ENCODE measurements at regions not wholly inside any gene's neighbourhood (a gene's known extent, or its start where the extent isn't known, plus 50 kb on each side); places are given as distances from the start of the nearest gene placed in this dataset.

- no peaks in the 10 kb centered on the region for H3K36me3 ChIP-seq (ENCODE audit: control insufficient read depth in 1 of 2, insufficient read depth in 2 of 2, low read length in 2 of 2)
- H4K8ac ChIP-seq (ENCODE audit: low read depth, low read length) = no peak overlapping the region
- H4K12ac ChIP-seq (ENCODE audit: low read depth, low read length) = no peak overlapping the region
- H3K4ac ChIP-seq (ENCODE audit: low read depth, low read length) = no peak overlapping the region
- H3K4me1 ChIP-seq (ENCODE audit: control insufficient read depth in 1 of 2, insufficient read depth in 2 of 2, low read length in 2 of 2) = no peaks in the 10 kb centered on the region
- no peak overlapping the region for H3K18ac ChIP-seq (ENCODE audit: low read length)
- H2BK12ac ChIP-seq (ENCODE audit: low read length) = no peak overlapping the region
- no CpG with 5 or more reads among the region's 2 CpGs for WGBS (ENCODE audit: extremely low coverage, insufficient coverage, insufficient read length)
- H3K23ac ChIP-seq (ENCODE audit: low read length) = no peak overlapping the region
- no peak overlapping the region for H4K91ac ChIP-seq (ENCODE audit: low read depth, low read length)
- H3K9ac ChIP-seq (ENCODE audit: low read length) = no peak overlapping the region
- H3K9me3 ChIP-seq (ENCODE audit: insufficient read depth, low read depth, low read length) = peaks cover 5% of the 10 kb centered on the region
- H3K4me2 ChIP-seq (ENCODE audit: low read length) = no peak overlapping the region
- H2BK5ac ChIP-seq (ENCODE audit: low read depth, low read length, poor library complexity) = no peak overlapping the region
- H3K79me1 ChIP-seq (ENCODE audit: low read length) = no peaks in the 10 kb centered on the region
- no peak overlapping the region for H2BK120ac ChIP-seq (ENCODE audit: insufficient read depth, low read length, poor library complexity)
- H3K14ac ChIP-seq (ENCODE audit: low read length) = no peak overlapping the region
- no peak overlapping the region for H2AK5ac ChIP-seq (ENCODE audit: low read length)
- no peak overlapping the region for H3K4me3 ChIP-seq (ENCODE audit: low read depth, low read length)
- H3K27ac ChIP-seq (ENCODE audit: low read depth, low read length) = no peak overlapping the region
- DNase-seq = no peak
- H2AFZ ChIP-seq (ENCODE audit: insufficient read depth, low read length, poor library complexity) = no peak overlapping the region
- no peaks in the 10 kb centered on the region for H3K79me2 ChIP-seq (ENCODE audit: control insufficient read depth, insufficient read depth, low read length, poor library complexity)
- H3K27me3 ChIP-seq (ENCODE audit: insufficient read depth, low read length) = no peaks in the 10 kb centered on the region
Observed at GRCh38 chr1:117747605-117748004, 141.8 kb downstream of the TENT5C start.

DNA sequence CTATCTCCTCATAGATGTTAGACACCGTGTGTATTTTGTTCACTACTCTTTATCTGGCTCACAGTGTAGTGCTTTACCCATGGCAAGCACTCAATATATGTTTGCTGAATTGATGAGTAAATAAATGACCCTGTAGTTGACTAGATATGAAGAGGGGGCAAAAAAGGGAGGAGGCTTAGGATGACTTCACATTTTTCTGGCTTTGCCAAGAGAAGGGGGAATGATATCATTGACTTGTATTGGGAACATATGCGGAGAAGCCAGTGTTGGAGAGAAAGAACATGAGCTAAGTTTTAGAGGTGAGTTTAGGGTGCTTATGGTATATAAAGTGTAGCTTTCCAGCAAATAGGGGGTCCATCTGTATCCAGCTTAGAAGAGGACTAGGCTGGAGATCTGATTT lies 145.5 kb downstream of the TENT5C start:
- Histone ChIP-seq H3K4me1 (ENCODE audit: control insufficient read depth in 1 of 2, insufficient read depth in 2 of 2, low read length in 2 of 2) (no peaks in the 10 kb centered on the region), H2AK5ac (ENCODE audit: low read length) (no peak overlapping the region), H2BK120ac (ENCODE audit: insufficient read depth, low read length, poor library complexity) (no peak overlapping the region), H3K18ac (ENCODE audit: low read length) (no peak overlapping the region), H3K27me3 (ENCODE audit: insufficient read depth, low read length) (no peaks in the 10 kb centered on the region), H4K12ac (ENCODE audit: low read depth, low read length) (no peak overlapping the region), H3K9ac (ENCODE audit: low read length) (no peak overlapping the region), H2BK12ac (ENCODE audit: low read length) (no peak overlapping the region), H2AFZ (ENCODE audit: insufficient read depth, low read length, poor library complexity) (no peak overlapping the region), H2BK5ac (ENCODE audit: low read depth, low read length, poor library complexity) (no peak overlapping the region), H3K27ac (ENCODE audit: low read depth, low read length) (no peak overlapping the region), H3K4ac (ENCODE audit: low read depth, low read length) (no peak overlapping the region), H3K9me3 (ENCODE audit: insufficient read depth, low read depth, low read length) (peaks cover 5% of the 10 kb centered on the region), H3K14ac (ENCODE audit: low read length) (no peak overlapping the region), H3K79me1 (ENCODE audit: low read length) (no peaks in the 10 kb centered on the region), H3K23ac (ENCODE audit: low read length) (no peak overlapping the region), H3K4me3 (ENCODE audit: low read depth, low read length) (no peak overlapping the region), H4K8ac (ENCODE audit: low read depth, low read length) (no peak overlapping the region), H3K4me2 (ENCODE audit: low read length) (no peak overlapping the region), H3K79me2 (ENCODE audit: control insufficient read depth, insufficient read depth, low read length, poor library complexity) (no peaks in the 10 kb centered on the region), H4K91ac (ENCODE audit: low read depth, low read length) (no peak overlapping the region), H3K36me3 (ENCODE audit: control insufficient read depth in 1 of 2, insufficient read depth in 2 of 2, low read length in 2 of 2) (no peaks in the 10 kb centered on the region)
- WGBS (ENCODE audit: extremely low coverage, insufficient coverage, insufficient read length) = no CpG with 5 or more reads among the region's 2 CpGs
- DNase-seq = no peak

DNA sequence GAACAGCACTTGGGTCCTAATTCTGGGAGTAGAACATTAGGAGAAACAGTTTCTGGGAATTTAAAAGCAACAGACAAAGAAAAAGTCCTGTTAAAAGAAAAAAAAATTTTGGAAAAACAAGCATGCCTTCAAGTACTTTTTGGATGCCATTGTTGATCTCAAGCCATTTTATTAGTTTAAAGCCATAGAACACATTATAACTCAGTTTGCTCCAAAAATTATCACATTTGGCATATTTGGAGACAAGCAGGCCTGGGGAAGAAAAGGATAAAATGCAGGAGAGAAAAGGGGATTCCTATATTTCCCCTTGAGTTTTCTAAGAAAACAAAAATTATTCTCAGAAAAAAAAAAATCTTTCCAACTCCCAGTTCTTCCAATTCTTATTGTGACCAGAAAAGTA lies 146.8 kb downstream of the TENT5C start:
- no peak overlapping the region for H3K14ac ChIP-seq (ENCODE audit: low read length)
- no peak for DNase-seq
- no peak overlapping the region for H4K8ac ChIP-seq (ENCODE audit: low read depth, low read length)
- no peaks in the 10 kb centered on the region for H3K79me2 ChIP-seq (ENCODE audit: control insufficient read depth, insufficient read depth, low read length, poor library complexity)
- no peaks in the 10 kb centered on the region for H3K79me1 ChIP-seq (ENCODE audit: low read length)
- H3K4ac ChIP-seq (ENCODE audit: low read depth, low read length) = no peak overlapping the region
- H3K27ac ChIP-seq (ENCODE audit: low read depth, low read length) = no peak overlapping the region
- H3K23ac ChIP-seq (ENCODE audit: low read length) = no peak overlapping the region
- H3K9me3 ChIP-seq (ENCODE audit: insufficient read depth, low read depth, low read length) = no peaks in the 10 kb centered on the region
- H3K4me1 ChIP-seq (ENCODE audit: control insufficient read depth in 1 of 2, insufficient read depth in 2 of 2, low read length in 2 of 2) = no peaks in the 10 kb centered on the region
- H3K36me3 ChIP-seq (ENCODE audit: control insufficient read depth in 1 of 2, insufficient read depth in 2 of 2, low read length in 2 of 2) = no peaks in the 10 kb centered on the region
- no peak overlapping the region for H2AFZ ChIP-seq (ENCODE audit: insufficient read depth, low read length, poor library complexity)
- no peak overlapping the region for H3K4me2 ChIP-seq (ENCODE audit: low read length)
- no peak overlapping the region for H3K4me3 ChIP-seq (ENCODE audit: low read depth, low read length)
- H2BK12ac ChIP-seq (ENCODE audit: low read length) = no peak overlapping the region
- H2BK120ac ChIP-seq (ENCODE audit: insufficient read depth, low read length, poor library complexity) = no peak overlapping the region
- no peaks in the 10 kb centered on the region for H3K27me3 ChIP-seq (ENCODE audit: insufficient read depth, low read length)
- H3K18ac ChIP-seq (ENCODE audit: low read length) = no peak overlapping the region
- no peak overlapping the region for H4K12ac ChIP-seq (ENCODE audit: low read depth, low read length)
- no peak overlapping the region for H2AK5ac ChIP-seq (ENCODE audit: low read length)
- H3K9ac ChIP-seq (ENCODE audit: low read length) = no peak overlapping the region
- H4K91ac ChIP-seq (ENCODE audit: low read depth, low read length) = no peak overlapping the region
- no peak overlapping the region for H2BK5ac ChIP-seq (ENCODE audit: low read depth, low read length, poor library complexity)

GRCh38 chr1:117753232-117753631 lies 147.4 kb downstream of the TENT5C start:
- no peak overlapping the region for H3K4me3 ChIP-seq (ENCODE audit: low read depth, low read length)
- H3K9ac ChIP-seq (ENCODE audit: low read length) = no peak overlapping the region
- H2AK5ac ChIP-seq (ENCODE audit: low read length) = no peak overlapping the region
- H3K4ac ChIP-seq (ENCODE audit: low read depth, low read length) = no peak overlapping the region
- H4K12ac ChIP-seq (ENCODE audit: low read depth, low read length) = no peak overlapping the region
- H3K9me3 ChIP-seq (ENCODE audit: insufficient read depth, low read depth, low read length) = no peaks in the 10 kb centered on the region
- no peak overlapping the region for H3K23ac ChIP-seq (ENCODE audit: low read length)
- no peaks in the 10 kb centered on the region for H3K27me3 ChIP-seq (ENCODE audit: insufficient read depth, low read length)
- no peak overlapping the region for H2BK12ac ChIP-seq (ENCODE audit: low read length)
- no peak overlapping the region for H3K18ac ChIP-seq (ENCODE audit: low read length)
- no peak overlapping the region for H4K91ac ChIP-seq (ENCODE audit: low read depth, low read length)
- no peak overlapping the region for H2BK5ac ChIP-seq (ENCODE audit: low read depth, low read length, poor library complexity)
- no peak overlapping the region for H3K14ac ChIP-seq (ENCODE audit: low read length)
- H2AFZ ChIP-seq (ENCODE audit: insufficient read depth, low read length, poor library complexity) = no peak overlapping the region
- H3K79me1 ChIP-seq (ENCODE audit: low read length) = no peaks in the 10 kb centered on the region
- H3K79me2 ChIP-seq (ENCODE audit: control insufficient read depth, insufficient read depth, low read length, poor library complexity) = no peaks in the 10 kb centered on the region
- H3K4me2 ChIP-seq (ENCODE audit: low read length) = no peak overlapping the region
- WGBS (ENCODE audit: extremely low coverage, insufficient coverage, insufficient read length) = no CpG with 5 or more reads among the region's 3 CpGs
- H4K8ac ChIP-seq (ENCODE audit: low read depth, low read length) = no peak overlapping the region
- no peak for DNase-seq
- H3K36me3 ChIP-seq (ENCODE audit: control insufficient read depth in 1 of 2, insufficient read depth in 2 of 2, low read length in 2 of 2) = no peaks in the 10 kb centered on the region
- no peaks in the 10 kb centered on the region for H3K4me1 ChIP-seq (ENCODE audit: control insufficient read depth in 1 of 2, insufficient read depth in 2 of 2, low read length in 2 of 2)
- H3K27ac ChIP-seq (ENCODE audit: low read depth, low read length) = no peak overlapping the region
- H2BK120ac ChIP-seq (ENCODE audit: insufficient read depth, low read length, poor library complexity) = no peak overlapping the region
